KG1 (cell line): ENCODE measurements at regions not wholly inside any gene's neighbourhood (a gene's known extent, or its start where the extent isn't known, plus 50 kb on each side); places are given as distances from the start of the nearest gene placed in this dataset.

Experiments used
- DNase-seq: peaks from one replicate; lab custom pipeline; 2025; lab: John Stamatoyannopoulos, UW

GRCh38 chr2:174668075-174668474 is 70.5 kb upstream of the WIPF1 start:
- no peak for DNase-seq

GRCh38 chr2:174667250-174667860 is 69.8 kb upstream of the WIPF1 start:
- no peak for DNase-seq

GRCh38 chr2:174666845-174667244 is 69.2 kb upstream of the WIPF1 start:
- no peak for DNase-seq

- DNase-seq: no peak
These were observed 68.7 kb upstream of the WIPF1 start for GRCh38 chr2:174666312-174666711.

- DNase-seq: no peak
These were observed 66.6 kb upstream of the WIPF1 start for GRCh38 chr2:174664084-174664759.

GRCh38 chr2:174663550-174663949 is 65.9 kb upstream of the WIPF1 start:
- no peak for DNase-seq

GRCh38 chr2:174662859-174663258 is 65.3 kb upstream of the WIPF1 start:
- DNase-seq: no peak

GRCh38 chr2:174662459-174662858 is 64.9 kb upstream of the WIPF1 start:
- no peak for DNase-seq

GRCh38 chr2:174660984-174661675 is 63.5 kb upstream of the WIPF1 start:
- no peak for DNase-seq

- no peak for DNase-seq
These were observed 61.7 kb upstream of the WIPF1 start for GRCh38 chr2:174659069-174659900.

- no peak for DNase-seq
These were observed 59.1 kb upstream of the WIPF1 start for GRCh38 chr2:174656676-174657176.

- DNase-seq: no peak
These were observed 58.4 kb upstream of the WIPF1 start for GRCh38 chr2:174656035-174656434.

GRCh38 chr2:174654419-174654941 is 56.9 kb upstream of the WIPF1 start:
- DNase-seq: no peak

GRCh38 chr2:174648896-174649295 is 51.3 kb upstream of the WIPF1 start:
- no peak for DNase-seq
